ENCODE measurements at regions not wholly inside any gene's neighbourhood (a gene's known extent, or its start where the extent isn't known, plus 50 kb on each side); places are given as distances from the start of the nearest gene placed in this dataset.
"Not testable (repeated sequence)": the region's sequence is repeated elsewhere in the genome, so short reads cannot be mapped to it uniquely, and the experiment has no call there.

- TF ChIP-seq, protein P1, sequence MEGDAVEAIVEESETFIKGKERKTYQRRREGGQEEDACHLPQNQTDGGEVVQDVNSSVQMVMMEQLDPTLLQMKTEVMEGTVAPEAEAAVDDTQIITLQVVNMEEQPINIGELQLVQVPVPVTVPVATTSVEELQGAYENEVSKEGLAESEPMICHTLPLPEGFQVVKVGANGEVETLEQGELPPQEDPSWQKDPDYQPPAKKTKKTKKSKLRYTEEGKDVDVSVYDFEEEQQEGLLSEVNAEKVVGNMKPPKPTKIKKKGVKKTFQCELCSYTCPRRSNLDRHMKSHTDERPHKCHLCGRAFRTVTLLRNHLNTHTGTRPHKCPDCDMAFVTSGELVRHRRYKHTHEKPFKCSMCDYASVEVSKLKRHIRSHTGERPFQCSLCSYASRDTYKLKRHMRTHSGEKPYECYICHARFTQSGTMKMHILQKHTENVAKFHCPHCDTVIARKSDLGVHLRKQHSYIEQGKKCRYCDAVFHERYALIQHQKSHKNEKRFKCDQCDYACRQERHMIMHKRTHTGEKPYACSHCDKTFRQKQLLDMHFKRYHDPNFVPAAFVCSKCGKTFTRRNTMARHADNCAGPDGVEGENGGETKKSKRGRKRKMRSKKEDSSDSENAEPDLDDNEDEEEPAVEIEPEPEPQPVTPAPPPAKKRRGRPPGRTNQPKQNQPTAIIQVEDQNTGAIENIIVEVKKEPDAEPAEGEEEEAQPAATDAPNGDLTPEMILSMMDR (IDR thresholded peaks at IDR 0.05; ENCODE audit: poor library complexity, severe bottlenecking), result no peak
- no peak overlapping the region for H3K27ac ChIP-seq (ENCODE audit: poor library complexity, severe bottlenecking)
- no peak for ATAC-seq (ENCODE audit: low read depth)
Measured at GRCh38 chr10:127648885-127649284, 88.1 kb upstream of the FOXI2 start.

GRCh38 chr10:127649642-127650041 lies 87.3 kb upstream of the FOXI2 start:
- Histone ChIP-seq H3K4me3 (ENCODE audit: severe bottlenecking) (no peak overlapping the region), H3K27ac (ENCODE audit: poor library complexity, severe bottlenecking) (no peak overlapping the region), H3K9me3 (ENCODE audit: severe bottlenecking) (no peaks in the 10 kb centered on the region), H3K36me3 (ENCODE audit: low read depth) (no peaks in the 10 kb centered on the region), H3K27me3 (ENCODE audit: insufficient read depth, poor library complexity, severe bottlenecking) (peaks cover 3% of the 10 kb centered on the region), H3K4me1 (ENCODE audit: insufficient read depth, poor library complexity, severe bottlenecking) (no peaks in the 10 kb centered on the region)
- DNase-seq (ENCODE audit: low spot score) (no peak), ATAC-seq (ENCODE audit: low read depth) (no peak)
- TF ChIP-seq, protein P1 (IDR thresholded peaks at IDR 0.05; ENCODE audit: poor library complexity, severe bottlenecking), result no peak

More at GRCh38 chr10:127648885-127649284, 88.1 kb upstream of the FOXI2 start:
- Histone ChIP-seq H3K36me3 (ENCODE audit: low read depth) (no peaks in the 10 kb centered on the region), H3K4me3 (ENCODE audit: severe bottlenecking) (no peak overlapping the region), H3K27me3 (ENCODE audit: insufficient read depth, poor library complexity, severe bottlenecking) (peaks cover 3% of the 10 kb centered on the region), H3K9me3 (ENCODE audit: severe bottlenecking) (no peaks in the 10 kb centered on the region), H3K4me1 (ENCODE audit: insufficient read depth, poor library complexity, severe bottlenecking) (no peaks in the 10 kb centered on the region)
- no peak for DNase-seq (ENCODE audit: low spot score)

DNA sequence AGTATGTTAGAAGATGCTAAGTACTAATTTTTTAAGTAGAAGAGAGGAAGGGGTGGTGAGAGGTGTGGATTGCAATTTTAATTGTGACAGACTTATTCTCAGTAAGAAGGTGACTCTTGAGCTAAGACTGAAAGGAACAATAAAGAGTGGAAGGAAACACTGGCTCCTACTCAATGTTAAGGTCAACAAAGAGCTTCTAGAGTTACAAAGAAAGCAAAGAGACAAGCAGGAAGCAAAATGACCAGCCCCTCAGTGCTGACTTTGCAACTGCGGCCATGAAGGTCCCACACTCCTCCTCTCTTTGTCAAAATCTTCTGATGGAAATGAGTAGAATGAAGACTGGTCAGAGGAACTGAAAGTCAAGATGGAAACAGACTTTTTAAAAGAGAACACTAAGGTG lies 79.9 kb upstream of the FOXI2 start:
- TF ChIP-seq, protein P1 (IDR thresholded peaks at IDR 0.05; ENCODE audit: poor library complexity, severe bottlenecking), result no peak
- H3K36me3 ChIP-seq (ENCODE audit: low read depth), result no peaks in the 10 kb centered on the region
- H3K4me1 ChIP-seq (ENCODE audit: insufficient read depth, poor library complexity, severe bottlenecking), result no peaks in the 10 kb centered on the region
- DNase-seq (ENCODE audit: low spot score), result no peak
- H3K27ac ChIP-seq (ENCODE audit: poor library complexity, severe bottlenecking), result no peak overlapping the region
- H3K27me3 ChIP-seq (ENCODE audit: insufficient read depth, poor library complexity, severe bottlenecking), result no peaks in the 10 kb centered on the region
- no peaks in the 10 kb centered on the region for H3K9me3 ChIP-seq (ENCODE audit: severe bottlenecking)
- H3K4me3 ChIP-seq (ENCODE audit: severe bottlenecking), result no peak overlapping the region
- no peak for ATAC-seq (ENCODE audit: low read depth)

GRCh38 chr10:127676430-127676829 lies 60.6 kb upstream of the FOXI2 start:
- H3K9me3 ChIP-seq (ENCODE audit: severe bottlenecking), result not testable (repeated sequence)

GRCh38 chr10:127678091-127678490 lies 58.9 kb upstream of the FOXI2 start:
- no peaks in the 10 kb centered on the region for H3K4me1 ChIP-seq (ENCODE audit: insufficient read depth, poor library complexity, severe bottlenecking)
- no peak overlapping the region for H3K4me3 ChIP-seq (ENCODE audit: severe bottlenecking)
- no peaks in the 10 kb centered on the region for H3K36me3 ChIP-seq (ENCODE audit: low read depth)
- no peak for DNase-seq (ENCODE audit: low spot score)
- no peak for ATAC-seq (ENCODE audit: low read depth)
- H3K27me3 ChIP-seq (ENCODE audit: insufficient read depth, poor library complexity, severe bottlenecking), result peaks cover 5% of the 10 kb centered on the region
- TF ChIP-seq, protein P1 (IDR thresholded peaks at IDR 0.05; ENCODE audit: poor library complexity, severe bottlenecking), result no peak
- no peaks in the 10 kb centered on the region for H3K9me3 ChIP-seq (ENCODE audit: severe bottlenecking)
- H3K27ac ChIP-seq (ENCODE audit: poor library complexity, severe bottlenecking), result no peak overlapping the region

More at GRCh38 chr10:127676430-127676829, 60.6 kb upstream of the FOXI2 start:
- not testable (repeated sequence) for H3K4me3 ChIP-seq (ENCODE audit: severe bottlenecking); H3K27me3 ChIP-seq (ENCODE audit: insufficient read depth, poor library complexity, severe bottlenecking); DNase-seq (ENCODE audit: low spot score); H3K36me3 ChIP-seq (ENCODE audit: low read depth); ATAC-seq (ENCODE audit: low read depth); H3K27ac ChIP-seq (ENCODE audit: poor library complexity, severe bottlenecking); H3K4me1 ChIP-seq (ENCODE audit: insufficient read depth, poor library complexity, severe bottlenecking)

Data from RWPE2 (cell line).